GM20000 (cell line): ENCODE measurements at regions not wholly inside any gene's neighbourhood (a gene's known extent, or its start where the extent isn't known, plus 50 kb on each side); places are given as distances from the start of the nearest gene placed in this dataset.

ENCODE experiments used
- DNase-seq: peaks from one replicate; pipeline ENCODE4 v3.0.0; 2012; ENCODE audit warnings: low spot score
- CTCF ChIP-seq: IDR thresholded peaks from 2 replicates; pipeline ENCODE4 v1.5.1; 2012; ENCODE audit warnings: mild to moderate bottlenecking, control low read depth; ENCODE audit errors: extremely low read depth, missing control alignments

DNA sequence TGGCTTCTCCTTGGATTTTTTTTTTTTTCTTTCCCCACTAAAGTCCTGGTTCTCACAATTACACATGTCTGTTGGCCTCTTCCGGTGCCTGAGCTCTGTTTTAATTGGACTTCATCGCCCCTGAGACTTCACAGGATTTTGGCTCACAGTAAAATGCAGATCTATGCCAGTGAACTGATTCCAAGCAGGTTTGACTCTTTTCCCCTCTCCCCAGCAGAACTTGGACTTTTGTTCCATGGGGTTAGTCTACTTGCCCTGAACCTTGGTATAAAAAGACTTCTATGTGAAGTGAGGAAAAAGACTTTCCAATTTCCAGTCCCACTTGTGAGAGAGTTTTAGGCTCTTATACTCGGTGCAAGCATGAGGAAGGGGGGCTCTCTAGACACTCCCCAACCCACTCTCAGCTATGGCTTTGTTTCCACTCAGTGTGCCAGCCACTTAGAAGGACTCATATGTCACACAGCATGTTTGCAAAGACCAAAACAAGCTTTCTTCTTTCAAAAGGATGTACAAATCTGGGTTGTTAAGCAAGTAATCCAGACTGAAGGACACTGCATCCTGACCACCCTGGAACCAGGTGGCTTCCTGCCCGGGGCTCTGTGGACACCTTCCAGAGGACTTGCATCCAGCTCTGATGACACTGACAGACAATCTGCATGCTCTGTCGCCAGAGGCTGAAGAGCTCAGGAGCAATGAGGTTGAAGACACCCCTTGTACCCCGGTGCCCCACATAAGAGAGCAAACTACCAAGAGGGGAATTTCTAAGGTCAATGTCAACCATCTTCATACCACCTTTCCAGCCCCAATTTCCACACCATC, 221.9 kb upstream of the EGLN3 start:
- DNase-seq = no peak
- no peak for TF ChIP-seq CTCF

DNA sequence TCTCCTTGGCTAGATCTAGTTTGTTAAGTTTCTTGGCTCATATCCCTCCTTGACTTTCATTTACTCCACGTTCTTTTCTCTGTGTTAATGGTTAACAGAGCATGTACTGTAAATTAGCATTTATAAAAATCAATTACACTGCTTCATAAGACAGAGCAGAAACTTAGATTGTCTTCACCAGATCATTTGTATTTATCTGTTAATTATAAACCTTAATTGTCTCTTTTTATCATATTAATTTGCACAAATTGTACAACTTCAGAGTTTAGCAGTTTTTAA, 221.2 kb upstream of the EGLN3 start:
- TF ChIP-seq CTCF = no peak
- DNase-seq = no peak

- no peak for DNase-seq
- no peak for TF ChIP-seq CTCF
Measured at GRCh38 chr14:34171431-34172172, 220.7 kb upstream of the EGLN3 start.

- TF ChIP-seq CTCF = no peak
- no peak for DNase-seq
Measured at GRCh38 chr14:34170882-34171281, 220.0 kb upstream of the EGLN3 start.

DNA sequence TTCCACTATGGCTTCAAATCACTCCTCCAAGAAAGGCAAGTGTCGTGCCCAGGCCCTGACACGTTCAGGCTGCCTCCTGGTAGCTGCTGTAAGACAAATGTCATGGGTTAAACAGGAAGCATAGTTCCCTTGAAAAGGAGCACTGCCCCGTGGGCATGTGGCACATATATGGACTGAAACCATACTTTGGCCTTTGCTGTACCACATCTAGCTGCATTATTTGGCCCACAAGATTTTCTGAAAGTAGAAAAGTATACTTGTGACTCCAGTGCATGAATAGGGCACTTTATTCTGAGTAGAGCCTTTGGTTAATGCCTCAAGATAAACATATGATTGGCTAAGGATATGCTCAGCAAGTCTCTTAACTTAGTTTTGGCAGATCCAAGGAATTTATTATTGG, 218.7 kb upstream of the EGLN3 start:
- TF ChIP-seq CTCF = no peak
- DNase-seq = no peak

DNA sequence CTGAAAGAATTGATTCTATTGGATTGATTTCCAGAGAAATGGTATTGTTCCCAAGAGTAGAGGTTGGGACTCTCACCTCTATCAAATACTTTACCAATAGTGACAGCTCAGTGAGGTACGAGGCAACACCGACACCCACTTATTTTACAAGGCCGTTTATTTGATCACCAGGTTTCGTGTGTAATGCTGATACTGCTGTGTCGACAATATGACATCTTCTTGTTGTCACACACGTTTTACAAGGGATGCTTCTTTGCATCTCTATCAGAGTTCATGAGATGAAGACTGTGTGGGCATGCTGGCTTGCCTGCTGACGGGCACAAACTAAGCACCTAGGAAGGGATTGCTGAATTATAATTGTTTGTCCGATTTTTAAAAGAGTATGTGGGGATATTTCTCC, 217.8 kb upstream of the EGLN3 start:
- DNase-seq = no peak
- TF ChIP-seq CTCF = no peak

- no peak for DNase-seq
- TF ChIP-seq CTCF = no peak
Measured at GRCh38 chr14:34165847-34166350, 215.0 kb upstream of the EGLN3 start.
